T-helper 1 cell treated with Interleukin-12 subunit alpha and Interleukin-12 subunit beta and Interleukin-4 antibody, amounts not matched to agents 30 μg/mL and 1 μg/mL, for 36 hours (primary cell): ENCODE measurements at regions not wholly inside any gene's neighbourhood (a gene's known extent, or its start where the extent isn't known, plus 50 kb on each side); places are given as distances from the start of the nearest gene placed in this dataset.
"Not testable (repeated sequence)": the region's sequence is repeated elsewhere in the genome, so short reads cannot be mapped to it uniquely, and the experiment has no call there.

ENCODE experiments used
- H3K27ac Mint-ChIP-seq: one replicate; pipeline ENCODE4 v1.8.0; 2021; ENCODE audit warnings: mild to moderate bottlenecking, mixed read lengths
- H3K27me3 Mint-ChIP-seq: one replicate; pipeline ENCODE4 v1.8.0; 2021; ENCODE audit warnings: low read depth, mixed read lengths
- H3K36me3 Mint-ChIP-seq: one replicate; pipeline ENCODE4 v1.8.0; 2021; ENCODE audit warnings: low read depth, mixed read lengths
- H3K4me1 Mint-ChIP-seq: one replicate; pipeline ENCODE4 v1.8.0; 2021; ENCODE audit warnings: low read depth, mixed read lengths
- H3K4me3 Mint-ChIP-seq: one replicate; pipeline ENCODE4 v1.8.0; 2021; ENCODE audit warnings: mild to moderate bottlenecking, moderate library complexity, mixed read lengths
- H3K9me3 Mint-ChIP-seq: one replicate; pipeline ENCODE4 v1.8.0; 2021; ENCODE audit warnings: mixed read lengths

GRCh38 chr7:136386876-136387275, 409.7 kb upstream of the MTPN start:
- no peak overlapping the region for H3K27ac Mint-ChIP-seq
- no peaks in the 10 kb centered on the region for H3K9me3 Mint-ChIP-seq
- H3K27me3 Mint-ChIP-seq, result no peaks in the 10 kb centered on the region
- H3K4me3 Mint-ChIP-seq, result no peak overlapping the region
- H3K36me3 Mint-ChIP-seq, result no peaks in the 10 kb centered on the region
- no peaks in the 10 kb centered on the region for H3K4me1 Mint-ChIP-seq

DNA sequence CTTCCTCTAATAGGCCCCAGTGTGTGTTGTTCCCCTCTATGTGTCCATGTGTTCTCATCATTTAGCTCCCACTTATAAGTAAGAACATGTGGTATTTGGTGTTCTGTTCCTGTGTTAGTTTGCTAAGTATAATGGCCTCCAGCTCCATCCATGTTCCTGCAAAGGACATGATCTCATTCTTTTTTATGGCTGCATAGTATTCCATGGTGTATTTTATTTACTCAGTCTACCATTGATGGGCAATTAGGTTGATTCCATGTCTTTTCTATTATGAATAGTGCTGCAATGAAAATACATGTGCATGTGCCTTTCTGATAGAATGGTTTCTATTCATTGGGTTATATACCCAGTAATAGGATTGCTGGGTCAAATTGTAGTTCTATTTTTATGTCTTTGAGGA, 394.2 kb upstream of the MTPN start:
- H3K9me3 Mint-ChIP-seq, H3K36me3 Mint-ChIP-seq, H3K27me3 Mint-ChIP-seq, H3K4me3 Mint-ChIP-seq, H3K27ac Mint-ChIP-seq, H3K4me1 Mint-ChIP-seq: not testable (repeated sequence)

DNA sequence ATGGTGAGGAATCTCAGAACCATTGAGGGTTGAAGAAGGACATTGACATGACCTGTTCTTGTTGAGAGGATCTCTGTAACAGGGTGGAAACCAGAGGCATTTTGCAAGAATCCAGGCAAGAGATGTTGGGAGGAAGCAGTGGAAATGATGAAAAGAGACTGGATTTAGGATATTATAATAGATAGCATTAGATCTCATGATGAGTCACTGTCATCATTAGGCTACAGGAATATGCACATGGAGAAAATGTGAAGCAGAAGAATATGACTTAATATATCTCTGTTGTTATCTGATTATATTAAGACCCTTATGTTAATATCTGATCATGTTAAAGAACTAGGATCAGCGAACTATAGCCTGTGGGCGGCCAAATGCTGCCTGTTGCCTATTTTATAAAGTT, 393.0 kb upstream of the MTPN start:
- Mint-ChIP-seq H3K27me3 (no peaks in the 10 kb centered on the region), H3K27ac (no peak overlapping the region), H3K9me3 (no peaks in the 10 kb centered on the region), H3K4me1 (no peaks in the 10 kb centered on the region), H3K36me3 (no peaks in the 10 kb centered on the region), H3K4me3 (no peak overlapping the region)

GRCh38 chr7:136369225-136369624, 392.1 kb upstream of the MTPN start:
- Mint-ChIP-seq H3K36me3 (no peaks in the 10 kb centered on the region), H3K4me3 (no peak overlapping the region), H3K9me3 (no peaks in the 10 kb centered on the region), H3K4me1 (no peaks in the 10 kb centered on the region), H3K27ac (no peak overlapping the region), H3K27me3 (no peaks in the 10 kb centered on the region)

DNA sequence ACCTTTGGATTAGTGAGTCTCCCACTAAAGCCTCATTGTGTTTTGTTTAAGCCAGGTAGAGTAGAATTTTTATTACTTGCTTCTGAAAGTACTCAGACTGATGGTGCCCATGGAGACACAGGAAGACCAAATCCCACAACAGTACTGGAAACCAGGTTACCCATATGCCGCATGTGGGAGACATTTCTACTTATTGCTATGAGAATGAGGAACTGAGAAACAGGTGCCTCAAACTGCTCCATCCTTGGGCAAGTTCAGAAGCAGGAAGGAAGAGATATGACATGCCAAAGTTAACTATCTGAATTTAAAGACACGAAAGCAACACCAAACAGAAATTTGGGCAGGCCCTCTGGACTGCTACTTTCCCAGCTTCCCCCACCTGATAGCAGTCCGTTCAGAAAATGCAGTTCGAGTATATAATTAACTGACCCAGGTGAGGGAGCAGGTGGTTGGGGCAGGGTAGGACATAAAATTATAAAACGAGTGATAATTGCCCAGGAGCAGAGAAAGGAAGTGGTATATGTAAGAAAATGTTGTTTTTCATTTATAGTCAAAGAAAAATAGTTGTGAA, 382.3 kb upstream of the MTPN start:
- Mint-ChIP-seq H3K4me1 (no peaks in the 10 kb centered on the region), H3K9me3 (no peaks in the 10 kb centered on the region), H3K36me3 (no peaks in the 10 kb centered on the region), H3K4me3 (no peak overlapping the region), H3K27ac (no peak overlapping the region), H3K27me3 (no peaks in the 10 kb centered on the region)

DNA sequence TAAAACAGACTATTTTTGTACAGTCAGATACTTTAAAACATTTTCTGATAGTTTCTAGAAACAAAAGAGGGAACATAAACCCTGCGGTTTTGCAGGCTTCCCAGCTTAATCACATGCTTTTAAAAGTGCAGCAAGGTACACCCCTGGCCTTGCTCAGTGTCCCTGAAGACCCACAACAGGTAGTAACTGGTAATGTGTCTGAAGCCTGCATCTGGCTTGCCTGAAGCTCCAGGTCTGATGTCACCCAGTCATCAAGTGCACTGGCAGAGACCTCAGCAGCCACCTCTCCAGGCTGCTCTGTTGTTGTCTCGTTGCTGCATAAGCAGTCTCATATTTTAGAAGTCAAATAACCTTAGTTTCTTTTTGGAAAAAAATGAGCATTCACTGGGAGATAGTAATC, 376.1 kb upstream of the MTPN start:
- H3K4me1 Mint-ChIP-seq, result no peaks in the 10 kb centered on the region
- H3K36me3 Mint-ChIP-seq, result no peaks in the 10 kb centered on the region
- H3K4me3 Mint-ChIP-seq, result no peak overlapping the region
- no peaks in the 10 kb centered on the region for H3K27me3 Mint-ChIP-seq
- no peak overlapping the region for H3K27ac Mint-ChIP-seq
- H3K9me3 Mint-ChIP-seq, result no peaks in the 10 kb centered on the region

DNA sequence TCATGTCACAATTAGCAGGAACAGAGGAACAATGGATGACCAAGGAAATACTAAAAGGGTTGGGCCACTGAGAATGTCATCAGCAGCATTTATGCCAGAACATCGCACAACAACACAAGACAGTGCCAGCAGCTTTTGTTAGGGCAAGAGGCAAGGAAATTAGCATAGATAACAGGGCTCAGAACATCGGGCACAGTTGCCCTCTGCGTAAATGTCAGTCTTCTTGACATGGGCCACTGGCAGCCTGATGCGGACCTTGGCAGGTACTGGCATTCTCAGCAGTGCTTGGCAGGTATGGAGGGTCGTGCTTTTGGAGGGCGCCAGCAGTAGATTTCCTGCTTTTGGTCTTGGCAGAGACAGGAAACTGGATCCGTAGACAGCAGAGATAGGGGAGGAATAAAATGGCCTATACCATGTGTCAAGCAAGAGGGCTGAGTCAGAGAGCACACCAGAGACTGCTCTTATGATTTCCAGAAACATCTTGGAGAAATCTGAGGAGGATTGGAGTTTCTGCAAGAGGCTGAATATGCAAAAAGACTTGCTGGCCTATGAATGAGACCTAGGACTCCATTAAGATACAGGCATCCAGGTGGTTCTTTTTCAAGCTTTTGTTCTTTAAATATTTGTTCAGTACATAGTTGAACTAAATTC, 371.5 kb upstream of the MTPN start:
- H3K9me3 Mint-ChIP-seq, result no peaks in the 10 kb centered on the region
- no peaks in the 10 kb centered on the region for H3K27me3 Mint-ChIP-seq
- H3K36me3 Mint-ChIP-seq, result no peaks in the 10 kb centered on the region
- no peaks in the 10 kb centered on the region for H3K4me1 Mint-ChIP-seq
- no peak overlapping the region for H3K4me3 Mint-ChIP-seq
- no peak overlapping the region for H3K27ac Mint-ChIP-seq

DNA sequence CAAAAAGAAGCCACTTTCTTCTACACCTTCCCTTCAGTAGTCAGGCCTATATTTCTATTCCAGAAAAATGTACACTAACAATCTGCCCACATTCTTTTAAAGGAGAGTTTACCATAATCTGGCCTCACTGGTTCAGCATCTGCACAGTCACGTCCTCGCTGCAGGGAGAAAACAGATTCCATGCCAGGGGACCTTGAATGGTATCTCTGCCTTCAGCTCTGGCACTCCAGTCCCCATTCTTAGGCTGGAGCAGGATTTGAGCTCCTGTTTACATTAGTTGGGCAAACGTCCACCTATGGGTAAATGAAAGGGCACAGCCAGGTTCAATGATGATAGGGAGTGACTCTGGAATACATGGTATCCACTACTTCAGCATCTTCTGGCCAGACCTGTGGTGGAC, 371.0 kb upstream of the MTPN start:
- H3K36me3 Mint-ChIP-seq, result no peaks in the 10 kb centered on the region
- no peaks in the 10 kb centered on the region for H3K9me3 Mint-ChIP-seq
- H3K4me1 Mint-ChIP-seq, result no peaks in the 10 kb centered on the region
- no peak overlapping the region for H3K4me3 Mint-ChIP-seq
- no peaks in the 10 kb centered on the region for H3K27me3 Mint-ChIP-seq
- H3K27ac Mint-ChIP-seq, result no peak overlapping the region

- Mint-ChIP-seq H3K27ac (no peak overlapping the region), H3K27me3 (no peaks in the 10 kb centered on the region), H3K4me1 (no peaks in the 10 kb centered on the region), H3K9me3 (no peaks in the 10 kb centered on the region), H3K4me3 (no peak overlapping the region), H3K36me3 (no peaks in the 10 kb centered on the region)
These were observed 370.3 kb upstream of the MTPN start for GRCh38 chr7:136347488-136347887.

- Mint-ChIP-seq H3K9me3 (no peaks in the 10 kb centered on the region), H3K4me3 (no peak overlapping the region), H3K36me3 (no peaks in the 10 kb centered on the region), H3K4me1 (no peaks in the 10 kb centered on the region), H3K27me3 (no peaks in the 10 kb centered on the region), H3K27ac (no peak overlapping the region)
These were observed 365.1 kb upstream of the MTPN start for GRCh38 chr7:136342251-136342650.

DNA sequence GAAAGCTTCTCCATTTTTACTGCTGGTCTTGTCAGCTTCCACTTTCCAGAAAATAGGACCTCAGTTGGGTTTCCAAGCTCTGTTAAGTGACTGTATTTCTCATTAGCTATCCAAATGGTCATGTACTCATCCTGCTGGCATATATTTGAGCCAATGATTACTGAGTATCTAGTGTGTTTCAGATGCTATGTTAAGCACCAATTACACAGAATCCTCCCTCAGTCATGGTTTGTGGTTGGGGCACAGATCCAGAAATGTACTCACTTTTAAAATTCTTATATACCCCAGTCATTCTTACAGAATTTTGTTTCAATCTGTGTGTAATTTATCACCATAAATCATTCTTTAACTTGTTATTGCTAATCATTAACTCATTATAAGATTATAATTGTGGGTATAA, 362.3 kb upstream of the MTPN start:
- no peaks in the 10 kb centered on the region for H3K36me3 Mint-ChIP-seq
- H3K27ac Mint-ChIP-seq, result no peak overlapping the region
- no peak overlapping the region for H3K4me3 Mint-ChIP-seq
- no peaks in the 10 kb centered on the region for H3K27me3 Mint-ChIP-seq
- no peaks in the 10 kb centered on the region for H3K9me3 Mint-ChIP-seq
- no peaks in the 10 kb centered on the region for H3K4me1 Mint-ChIP-seq

GRCh38 chr7:136336932-136337331, 359.8 kb upstream of the MTPN start:
- Mint-ChIP-seq H3K4me1 (no peaks in the 10 kb centered on the region), H3K27me3 (no peaks in the 10 kb centered on the region), H3K27ac (no peak overlapping the region), H3K9me3 (no peaks in the 10 kb centered on the region), H3K36me3 (no peaks in the 10 kb centered on the region), H3K4me3 (no peak overlapping the region)

GRCh38 chr7:136333636-136334035, 356.5 kb upstream of the MTPN start:
- H3K27me3 Mint-ChIP-seq, result no peaks in the 10 kb centered on the region
- no peaks in the 10 kb centered on the region for H3K9me3 Mint-ChIP-seq
- H3K27ac Mint-ChIP-seq, result no peak overlapping the region
- no peaks in the 10 kb centered on the region for H3K36me3 Mint-ChIP-seq
- H3K4me1 Mint-ChIP-seq, result no peaks in the 10 kb centered on the region
- H3K4me3 Mint-ChIP-seq, result no peak overlapping the region

- H3K27ac Mint-ChIP-seq, result no peak overlapping the region
- no peak overlapping the region for H3K4me3 Mint-ChIP-seq
- no peaks in the 10 kb centered on the region for H3K4me1 Mint-ChIP-seq
- no peaks in the 10 kb centered on the region for H3K27me3 Mint-ChIP-seq
- no peaks in the 10 kb centered on the region for H3K36me3 Mint-ChIP-seq
- H3K9me3 Mint-ChIP-seq, result no peaks in the 10 kb centered on the region
These were observed 349.0 kb upstream of the MTPN start for GRCh38 chr7:136326045-136326609.

DNA sequence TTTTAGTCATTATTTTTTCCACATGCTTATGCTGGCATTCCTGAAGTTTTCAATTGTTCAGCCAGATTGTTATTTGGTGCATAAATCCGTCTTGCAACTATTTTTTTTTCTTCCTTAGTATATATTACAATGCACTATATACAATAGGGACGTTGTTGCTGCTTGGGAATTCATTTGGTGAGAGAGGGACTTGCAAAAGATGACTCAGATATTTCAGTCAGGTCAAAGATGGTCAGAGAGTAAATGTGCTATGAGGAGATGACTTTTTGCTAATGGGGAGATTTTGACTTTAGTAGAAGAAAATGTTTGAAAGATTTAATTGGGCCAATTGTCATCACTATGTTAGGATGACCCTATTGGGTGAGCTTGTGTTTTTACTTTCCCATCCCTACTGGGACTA, 348.4 kb upstream of the MTPN start:
- H3K9me3 Mint-ChIP-seq, result no peaks in the 10 kb centered on the region
- no peaks in the 10 kb centered on the region for H3K27me3 Mint-ChIP-seq
- no peak overlapping the region for H3K4me3 Mint-ChIP-seq
- H3K36me3 Mint-ChIP-seq, result no peaks in the 10 kb centered on the region
- H3K4me1 Mint-ChIP-seq, result no peaks in the 10 kb centered on the region
- H3K27ac Mint-ChIP-seq, result no peak overlapping the region
